GM10266 (cell line): ENCODE measurements at regions not wholly inside any gene's neighbourhood (a gene's known extent, or its start where the extent isn't known, plus 50 kb on each side); places are given as distances from the start of the nearest gene placed in this dataset.

Experiments used
- DNase-seq: peaks from one replicate; pipeline ENCODE4 v3.0.0; 2012; ENCODE audit errors: extremely low spot score
- TF ChIP-seq, protein P1 (sequence below): IDR thresholded peaks from 2 replicates; pipeline ENCODE4 v1.5.1; 2012; ENCODE audit warnings: mild to moderate bottlenecking, low read depth; ENCODE audit not compliant: control insufficient read depth, insufficient read depth; ENCODE audit errors: missing control alignments

DNA sequence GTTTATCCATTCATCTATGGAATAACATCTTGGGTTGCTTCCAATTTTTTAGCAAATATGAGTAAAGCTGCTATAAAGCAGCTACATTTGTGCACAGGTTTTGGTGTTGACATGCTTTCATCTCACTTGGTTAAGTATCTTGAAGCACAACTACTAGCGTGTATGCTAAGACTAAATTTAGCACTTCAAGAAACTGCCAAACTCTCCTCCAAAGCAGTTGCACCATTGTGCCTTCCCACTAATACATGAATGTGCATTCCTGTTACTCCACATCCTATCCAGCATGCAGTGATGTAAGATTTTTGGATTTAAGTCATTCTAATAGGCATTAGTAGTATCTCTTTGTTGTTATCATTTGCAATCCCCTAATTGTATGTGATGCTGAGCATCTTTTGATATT lies 230.7 kb downstream of the KCNA4 start:
- DNase-seq: no peak
- TF ChIP-seq, protein P1, sequence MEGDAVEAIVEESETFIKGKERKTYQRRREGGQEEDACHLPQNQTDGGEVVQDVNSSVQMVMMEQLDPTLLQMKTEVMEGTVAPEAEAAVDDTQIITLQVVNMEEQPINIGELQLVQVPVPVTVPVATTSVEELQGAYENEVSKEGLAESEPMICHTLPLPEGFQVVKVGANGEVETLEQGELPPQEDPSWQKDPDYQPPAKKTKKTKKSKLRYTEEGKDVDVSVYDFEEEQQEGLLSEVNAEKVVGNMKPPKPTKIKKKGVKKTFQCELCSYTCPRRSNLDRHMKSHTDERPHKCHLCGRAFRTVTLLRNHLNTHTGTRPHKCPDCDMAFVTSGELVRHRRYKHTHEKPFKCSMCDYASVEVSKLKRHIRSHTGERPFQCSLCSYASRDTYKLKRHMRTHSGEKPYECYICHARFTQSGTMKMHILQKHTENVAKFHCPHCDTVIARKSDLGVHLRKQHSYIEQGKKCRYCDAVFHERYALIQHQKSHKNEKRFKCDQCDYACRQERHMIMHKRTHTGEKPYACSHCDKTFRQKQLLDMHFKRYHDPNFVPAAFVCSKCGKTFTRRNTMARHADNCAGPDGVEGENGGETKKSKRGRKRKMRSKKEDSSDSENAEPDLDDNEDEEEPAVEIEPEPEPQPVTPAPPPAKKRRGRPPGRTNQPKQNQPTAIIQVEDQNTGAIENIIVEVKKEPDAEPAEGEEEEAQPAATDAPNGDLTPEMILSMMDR: no peak

DNA sequence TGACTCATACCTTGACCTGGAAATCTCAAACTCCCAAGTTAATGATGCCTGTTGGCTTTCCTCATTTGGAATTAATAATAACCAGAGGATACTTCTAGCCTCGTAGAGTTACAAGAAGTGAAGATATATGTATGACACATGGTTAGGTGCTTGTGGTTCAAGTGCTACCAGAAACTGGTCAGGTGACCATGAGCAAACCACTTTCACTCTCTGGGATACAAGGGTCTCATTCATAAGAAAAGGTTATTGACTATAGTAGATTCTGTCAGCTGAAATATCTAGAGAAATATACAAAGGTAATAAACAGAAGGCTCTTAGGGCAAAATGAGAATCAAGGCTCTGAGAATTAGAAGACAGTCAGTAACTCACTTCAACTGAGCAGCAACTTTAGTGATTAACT lies 233.3 kb downstream of the KCNA4 start:
- TF ChIP-seq, protein P1: no peak
- no peak for DNase-seq

GRCh38 chr11:29782447-29782846 lies 234.4 kb downstream of the KCNA4 start:
- TF ChIP-seq, protein P1: no peak

GRCh38 chr11:29781268-29781667 lies 235.6 kb downstream of the KCNA4 start:
- DNase-seq: no peak
- TF ChIP-seq, protein P1: no peak

More at GRCh38 chr11:29782447-29782846, 234.4 kb downstream of the KCNA4 start:
- no peak for DNase-seq

GRCh38 chr11:29780756-29781155 lies 236.1 kb downstream of the KCNA4 start:
- TF ChIP-seq, protein P1: no peak
- no peak for DNase-seq

- TF ChIP-seq, protein P1: no peak
- no peak for DNase-seq
Observed at GRCh38 chr11:29773656-29774264, 243.1 kb downstream of the KCNA4 start.

DNA sequence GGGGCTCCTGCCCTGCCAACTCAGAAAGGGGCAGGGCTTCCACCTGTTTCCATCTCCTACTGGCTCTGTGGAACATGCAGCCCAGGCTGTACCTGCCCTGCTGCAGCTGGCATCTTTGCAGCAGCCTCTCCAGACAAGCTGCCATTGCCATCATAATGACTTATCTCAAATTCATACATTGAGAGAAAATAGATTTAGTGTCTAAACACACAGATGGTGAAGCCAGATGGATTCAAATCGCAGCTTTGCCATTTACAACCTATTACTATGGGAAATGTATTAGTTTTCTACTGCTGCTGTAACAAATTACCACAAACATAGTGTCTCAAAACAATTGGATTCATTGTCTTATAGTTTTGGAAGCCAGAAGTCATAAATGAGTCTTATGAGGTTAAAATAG lies 260.0 kb downstream of the KCNA4 start:
- DNase-seq: no peak
- TF ChIP-seq, protein P1: no peak
